A673 (cell line): ENCODE measurements at regions not wholly inside any gene's neighbourhood (a gene's known extent, or its start where the extent isn't known, plus 50 kb on each side); places are given as distances from the start of the nearest gene placed in this dataset.

ENCODE experiments used
- BruUV-seq: library from RNA; stranded (reverse); fragments of 400-500 nt; replicated peaks from 2 replicates; lab custom pipeline; 2021; lab: Mats Ljungman, UMichigan
- CTCF ChIA-PET: fragments of 300-600 bp; sonication (Branson Sonifier 250); formaldehyde crosslinking; loops from one replicate; lab custom pipeline; 2022; ENCODE audit warnings: antibody characterized with exemption; lab: Charles Lee
- POLR2A ChIA-PET: fragments of 300-600 bp; sonication (Branson Sonifier 250); formaldehyde crosslinking; loops from one replicate; lab custom pipeline; 2022; ENCODE audit warnings: antibody characterized with exemption; ENCODE audit not compliant: low non-redundant PET; lab: Charles Lee
- DNase-seq: peaks from one replicate; pipeline ENCODE4 v3.0.0-alpha.2; 2015; ENCODE audit warnings: low spot score
- H3K27ac ChIP-seq: fragments of 200-600 bp; sonication (generic); 2 replicates; pipeline ENCODE4 v1.5.1; 2016; ENCODE audit warnings: mixed run types, low read depth, mild to moderate bottlenecking, mixed read lengths, antibody characterized with exemption, low read length; ENCODE audit not compliant: poor library complexity, severe bottlenecking
- H3K27me3 ChIP-seq: fragments of 200-600 bp; sonication (generic); replicated peaks from 2 replicates; pipeline ENCODE4 v1.6.1; 2017; ENCODE audit warnings: mixed run types, low read depth, mild to moderate bottlenecking, mixed read lengths, antibody characterized with exemption, low read length; ENCODE audit not compliant: insufficient read depth, poor library complexity
- H3K36me3 ChIP-seq: fragments of 200-600 bp; sonication (generic); 2 replicates; pipeline ENCODE4 v1.6.1; 2016; ENCODE audit warnings: mixed run types, mild to moderate bottlenecking, mixed read lengths, antibody characterized with exemption, low read length; ENCODE audit not compliant: insufficient read depth, poor library complexity, severe bottlenecking
- H3K4me1 ChIP-seq: fragments of 200-600 bp; sonication (generic); 2 replicates; pipeline ENCODE4 v1.6.1; 2017; ENCODE audit warnings: mixed run types, mild to moderate bottlenecking, mixed read lengths, antibody characterized with exemption, low read length; ENCODE audit not compliant: insufficient read depth, poor library complexity, severe bottlenecking
- H3K4me3 ChIP-seq: fragments of 200-600 bp; sonication (generic); 2 replicates; pipeline ENCODE4 v1.5.1; 2016; ENCODE audit warnings: low read depth, mixed run types, mild to moderate bottlenecking, mixed read lengths, low read length; ENCODE audit not compliant: poor library complexity, severe bottlenecking
- H3K9me3 ChIP-seq: fragments of 200-600 bp; sonication (generic); 2 replicates; pipeline ENCODE4 v1.6.1; 2016; ENCODE audit warnings: mixed run types, low read depth, mild to moderate bottlenecking, mixed read lengths, antibody characterized with exemption, low read length; ENCODE audit not compliant: poor library complexity, severe bottlenecking
- CTCF ChIP-seq: fragments of 300-800, 200-600 bp; sonication (generic); conservative IDR thresholded peaks from 2 replicates; pipeline ENCODE4 v1.5.1; 2017; ENCODE audit warnings: low read depth, mild to moderate bottlenecking, antibody characterized with exemption, low read length, moderate library complexity, mixed read lengths
- EZH2 ChIP-seq: fragments of 200-600 bp; sonication (generic); IDR thresholded peaks from 2 replicates; pipeline ENCODE4 v1.6.1; 2017; ENCODE audit warnings: borderline replicate concordance, low read depth, mild to moderate bottlenecking, mixed read lengths, antibody characterized with exemption, low read length; ENCODE audit not compliant: poor library complexity, severe bottlenecking
- intact Hi-C: fragments of 100-400 bp; cut with micrococcal nuclease; formaldehyde crosslinking; loops from one replicate; pipeline ENCODE4 v1.10.0; 2022; ENCODE audit not compliant: unreplicated experiment

GRCh38 chr9:18022642-18023041 is 443.8 kb downstream of the SH3GL2 start:
- no peaks in the 10 kb centered on the region for H3K27me3 ChIP-seq
- H3K27ac ChIP-seq: no peak overlapping the region
- CTCF ChIA-PET: no interaction called here
- no peak for DNase-seq
- H3K36me3 ChIP-seq: no peaks in the 10 kb centered on the region
- no peaks in the 10 kb centered on the region for H3K9me3 ChIP-seq
- TF ChIP-seq CTCF (no peak), EZH2 (no peak)
- intact Hi-C loops: no loop called here
- no peaks in the 10 kb centered on the region for H3K4me1 ChIP-seq
- BruUV-seq: no TSS peak
- POLR2A ChIA-PET: no interaction called here
- no peak overlapping the region for H3K4me3 ChIP-seq

- DNase-seq: no peak
- no TSS peak for BruUV-seq
- Histone ChIP-seq H3K4me3 (no peak overlapping the region), H3K27me3 (no peaks in the 10 kb centered on the region), H3K27ac (no peak overlapping the region), H3K36me3 (no peaks in the 10 kb centered on the region), H3K4me1 (no peaks in the 10 kb centered on the region), H3K9me3 (no peaks in the 10 kb centered on the region)
- TF ChIP-seq CTCF (no peak), EZH2 (no peak)
- intact Hi-C loops: no loop called here
- POLR2A ChIA-PET: no interaction called here
- CTCF ChIA-PET: no interaction called here
These were observed 444.5 kb downstream of the SH3GL2 start for GRCh38 chr9:18023332-18023731.

GRCh38 chr9:18032636-18033035 is 441.3 kb upstream of the ADAMTSL1 start:
- TF ChIP-seq CTCF (no peak), EZH2 (no peak)
- intact Hi-C loops: no loop called here
- CTCF ChIA-PET: no interaction called here

More at GRCh38 chr9:18032636-18033035, 441.3 kb upstream of the ADAMTSL1 start:
- Histone ChIP-seq H3K4me1 (no peaks in the 10 kb centered on the region), H3K4me3 (no peak overlapping the region), H3K36me3 (no peaks in the 10 kb centered on the region), H3K27me3 (no peaks in the 10 kb centered on the region), H3K27ac (no peak overlapping the region), H3K9me3 (no peaks in the 10 kb centered on the region)
- BruUV-seq: no TSS peak
- DNase-seq: no peak
- POLR2A ChIA-PET: no interaction called here
